ENCODE measurements at regions not wholly inside any gene's neighbourhood (a gene's known extent, or its start where the extent isn't known, plus 50 kb on each side); places are given as distances from the start of the nearest gene placed in this dataset.

DNA sequence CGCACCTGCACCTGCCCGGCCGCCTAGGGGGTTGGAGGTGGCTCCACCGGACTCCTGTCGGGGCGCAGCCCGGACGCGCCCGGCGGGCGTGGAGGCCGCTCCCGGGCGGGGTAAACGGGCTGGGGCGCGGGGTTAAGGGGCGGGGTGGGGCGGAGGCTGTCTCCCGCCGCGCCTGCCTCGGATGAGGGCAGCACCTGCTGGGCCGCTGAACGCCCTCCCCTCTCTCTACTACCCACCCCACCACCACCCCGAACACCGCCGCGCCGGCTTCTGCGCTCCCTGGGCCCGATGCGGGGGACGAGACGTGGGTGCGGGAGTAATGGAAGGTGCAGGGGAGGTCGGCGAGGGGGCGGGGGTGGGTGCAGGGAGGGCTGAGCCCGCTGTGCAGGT, 224.8 kb upstream of the ID2 start:
- no peak for DNase-seq (ENCODE audit: extremely low read depth, insufficient read length)
- no peaks in the 10 kb centered on the region for H3K36me3 ChIP-seq (ENCODE audit: control insufficient read depth, insufficient read depth, low read length)
- no peak overlapping the region for H3K4me3 ChIP-seq (replicated peaks; ENCODE audit: low read depth, low read length)
- TF ChIP-seq, protein P1, sequence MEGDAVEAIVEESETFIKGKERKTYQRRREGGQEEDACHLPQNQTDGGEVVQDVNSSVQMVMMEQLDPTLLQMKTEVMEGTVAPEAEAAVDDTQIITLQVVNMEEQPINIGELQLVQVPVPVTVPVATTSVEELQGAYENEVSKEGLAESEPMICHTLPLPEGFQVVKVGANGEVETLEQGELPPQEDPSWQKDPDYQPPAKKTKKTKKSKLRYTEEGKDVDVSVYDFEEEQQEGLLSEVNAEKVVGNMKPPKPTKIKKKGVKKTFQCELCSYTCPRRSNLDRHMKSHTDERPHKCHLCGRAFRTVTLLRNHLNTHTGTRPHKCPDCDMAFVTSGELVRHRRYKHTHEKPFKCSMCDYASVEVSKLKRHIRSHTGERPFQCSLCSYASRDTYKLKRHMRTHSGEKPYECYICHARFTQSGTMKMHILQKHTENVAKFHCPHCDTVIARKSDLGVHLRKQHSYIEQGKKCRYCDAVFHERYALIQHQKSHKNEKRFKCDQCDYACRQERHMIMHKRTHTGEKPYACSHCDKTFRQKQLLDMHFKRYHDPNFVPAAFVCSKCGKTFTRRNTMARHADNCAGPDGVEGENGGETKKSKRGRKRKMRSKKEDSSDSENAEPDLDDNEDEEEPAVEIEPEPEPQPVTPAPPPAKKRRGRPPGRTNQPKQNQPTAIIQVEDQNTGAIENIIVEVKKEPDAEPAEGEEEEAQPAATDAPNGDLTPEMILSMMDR (IDR thresholded peaks at IDR 0.05; ENCODE audit: insufficient read depth, low read length, poor library complexity, severe bottlenecking) = no peak
- no peaks in the 10 kb centered on the region; the same call in 1 of the 2 replicates for H3K27me3 ChIP-seq (replicated peaks; ENCODE audit: control insufficient read depth, insufficient read depth, low read length)

DNA sequence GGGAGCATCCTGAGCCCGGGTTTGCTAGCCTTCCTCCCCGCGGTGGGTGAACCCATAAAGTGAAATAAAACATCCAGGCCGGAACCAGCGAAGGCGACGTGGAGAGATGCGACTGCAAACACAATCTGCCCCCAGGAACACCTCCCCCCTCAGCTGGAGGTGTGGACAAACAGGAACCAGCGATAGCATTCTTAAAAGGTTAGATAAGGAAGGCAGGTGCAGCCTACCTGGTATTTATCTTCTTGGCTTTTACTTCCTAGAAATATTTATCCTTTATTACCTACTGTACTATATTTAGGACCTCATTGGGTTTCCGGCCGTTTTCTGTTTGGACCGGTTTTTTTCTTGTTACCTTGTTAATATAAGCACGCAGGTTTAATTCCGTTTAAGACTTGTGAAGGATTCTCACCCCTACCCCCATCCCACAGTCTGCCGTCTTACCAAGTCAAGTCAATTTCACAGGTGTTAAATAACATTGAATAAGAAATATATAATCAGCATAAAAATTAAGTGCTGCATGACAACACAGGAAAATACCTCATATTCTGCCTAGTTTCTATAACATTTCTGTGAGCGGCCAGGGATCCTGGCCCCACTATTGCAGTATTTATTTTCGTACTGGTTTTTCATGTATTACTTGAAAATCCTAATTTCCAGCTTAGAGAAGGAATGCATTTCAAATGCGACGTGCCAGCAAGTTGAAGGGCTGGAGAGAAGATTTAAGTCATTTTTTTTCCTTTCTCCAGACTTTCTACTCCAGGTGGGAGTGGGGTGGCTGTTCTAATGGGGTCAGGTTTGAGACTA, 224.0 kb upstream of the ID2 start:
- H3K36me3 ChIP-seq (ENCODE audit: control insufficient read depth, insufficient read depth, low read length) = no peaks in the 10 kb centered on the region
- H3K27me3 ChIP-seq (replicated peaks; ENCODE audit: control insufficient read depth, insufficient read depth, low read length) = no peaks in the 10 kb centered on the region; the same call in 1 of the 2 replicates
- no peak for DNase-seq (ENCODE audit: extremely low read depth, insufficient read length)
- no peak overlapping the region for H3K4me3 ChIP-seq (replicated peaks; ENCODE audit: low read depth, low read length)
- TF ChIP-seq, protein P1 (IDR thresholded peaks at IDR 0.05; ENCODE audit: insufficient read depth, low read length, poor library complexity, severe bottlenecking) = no peak

DNA sequence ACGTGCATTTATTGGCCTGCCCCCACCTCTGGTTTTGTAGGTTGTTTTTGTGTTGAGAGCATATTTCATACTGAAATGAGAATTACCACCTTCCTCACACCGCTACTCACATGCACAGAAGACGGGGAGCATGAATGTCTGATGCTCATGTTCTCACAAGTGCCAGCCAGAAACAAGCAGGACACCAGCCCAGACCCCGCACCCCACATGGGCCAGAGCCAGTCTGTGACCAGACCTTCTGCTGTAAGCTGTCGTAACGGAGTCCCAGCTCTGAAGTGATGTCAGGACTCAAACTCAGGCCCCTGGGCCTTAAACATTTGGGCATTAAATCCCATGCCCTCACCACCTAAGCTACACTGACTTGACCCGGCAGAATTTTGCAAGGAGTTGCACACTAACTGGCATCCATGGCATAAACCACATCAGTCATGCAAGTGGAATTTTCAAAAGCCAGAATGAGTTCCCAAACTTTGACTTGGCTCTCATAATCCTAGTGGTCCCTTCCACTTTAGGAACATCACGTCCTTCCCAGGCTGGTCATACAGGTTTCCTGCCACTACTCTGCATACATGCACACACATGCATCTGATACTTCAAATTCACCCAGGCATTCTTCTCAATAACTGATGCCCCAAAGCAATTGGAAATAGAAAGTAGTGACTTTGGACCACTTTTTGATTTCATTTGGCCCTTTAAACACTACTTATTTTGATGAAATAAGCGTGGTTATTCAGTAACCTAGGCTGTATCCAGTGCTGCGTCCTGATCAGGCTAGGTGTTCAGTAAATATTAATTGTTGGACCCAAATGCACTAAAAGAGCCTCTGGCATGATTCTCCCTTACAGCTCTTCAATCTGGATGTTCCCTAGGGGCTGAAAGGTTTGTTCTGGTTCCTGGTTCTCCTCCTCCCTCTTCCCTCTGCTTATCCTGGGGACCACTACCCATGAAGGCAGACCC, 223.1 kb upstream of the ID2 start:
- DNase-seq (ENCODE audit: extremely low read depth, insufficient read length) = no peak
- Histone ChIP-seq H3K36me3 (ENCODE audit: control insufficient read depth, insufficient read depth, low read length) (no peaks in the 10 kb centered on the region), H3K4me3 (replicated peaks; ENCODE audit: low read depth, low read length) (no peak overlapping the region), H3K27me3 (replicated peaks; ENCODE audit: control insufficient read depth, insufficient read depth, low read length) (no peaks in the 10 kb centered on the region)
- TF ChIP-seq, protein P1 (IDR thresholded peaks at IDR 0.05; ENCODE audit: insufficient read depth, low read length, poor library complexity, severe bottlenecking) = no peak

DNA sequence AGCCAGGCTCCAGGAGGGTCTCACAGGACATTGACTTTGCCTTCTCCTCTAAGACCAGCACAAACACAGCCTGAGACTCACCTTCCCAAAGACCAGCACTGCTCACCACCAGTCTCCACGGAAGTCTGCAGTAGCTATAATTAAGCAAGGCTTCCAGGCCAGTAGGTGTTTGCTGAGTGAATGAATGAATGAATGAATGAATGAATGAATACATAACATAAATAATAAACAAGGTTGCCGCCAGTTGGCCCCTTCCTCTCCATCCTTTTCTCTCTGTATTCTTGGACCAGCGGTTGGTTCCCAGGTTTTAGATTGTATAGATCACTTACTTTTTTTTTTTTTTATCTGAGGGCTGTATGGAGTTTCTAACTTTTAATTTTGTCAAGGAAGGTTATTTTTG, 222.4 kb upstream of the ID2 start:
- TF ChIP-seq, protein P1 (IDR thresholded peaks at IDR 0.05; ENCODE audit: insufficient read depth, low read length, poor library complexity, severe bottlenecking) = no peak
- no peaks in the 10 kb centered on the region for H3K27me3 ChIP-seq (replicated peaks; ENCODE audit: control insufficient read depth, insufficient read depth, low read length)
- no peaks in the 10 kb centered on the region for H3K36me3 ChIP-seq (ENCODE audit: control insufficient read depth, insufficient read depth, low read length)
- no peak overlapping the region for H3K4me3 ChIP-seq (replicated peaks; ENCODE audit: low read depth, low read length)
- no peak for DNase-seq (ENCODE audit: extremely low read depth, insufficient read length)

DNA sequence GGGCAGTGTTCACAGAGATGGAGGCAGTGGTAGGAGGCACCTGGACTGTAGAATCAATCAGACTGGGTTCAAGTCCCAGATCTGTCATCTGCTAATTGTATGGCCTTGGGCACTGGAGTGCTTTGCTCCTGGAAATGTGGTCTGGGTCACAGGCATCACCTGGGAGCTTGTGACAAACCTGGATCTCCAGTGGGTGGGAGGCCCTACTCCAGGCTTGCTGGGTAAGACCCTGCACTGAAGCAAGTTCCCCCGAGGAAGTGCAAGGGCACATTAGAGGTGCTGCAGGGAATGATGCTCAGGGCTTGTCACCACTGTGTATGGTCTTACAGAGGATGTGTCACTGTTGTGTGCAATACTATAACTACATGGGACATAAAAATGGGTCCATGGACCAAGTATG, 220.5 kb upstream of the ID2 start:
- no peak overlapping the region for H3K4me3 ChIP-seq (replicated peaks; ENCODE audit: low read depth, low read length)
- H3K36me3 ChIP-seq (ENCODE audit: control insufficient read depth, insufficient read depth, low read length) = no peaks in the 10 kb centered on the region
- no peak for DNase-seq (ENCODE audit: extremely low read depth, insufficient read length)
- H3K27me3 ChIP-seq (replicated peaks; ENCODE audit: control insufficient read depth, insufficient read depth, low read length) = no peaks in the 10 kb centered on the region
- TF ChIP-seq, protein P1 (IDR thresholded peaks at IDR 0.05; ENCODE audit: insufficient read depth, low read length, poor library complexity, severe bottlenecking) = no peak
